HEK293T (cell line): ENCODE measurements at regions not wholly inside any gene's neighbourhood (a gene's known extent, or its start where the extent isn't known, plus 50 kb on each side); places are given as distances from the start of the nearest gene placed in this dataset.

ENCODE experiments used
- ARNT ChIP-seq: fragments of 450-650 bp; IDR thresholded peaks from 2 replicates; pipeline ENCODE4 v1.6.1; 2017; ENCODE audit warnings: mild to moderate bottlenecking
- BHLHE40 ChIP-seq: fragments of 450-650 bp; IDR thresholded peaks from 2 replicates; pipeline ENCODE4 v1.6.1; 2016; ENCODE audit warnings: mild to moderate bottlenecking, moderate library complexity, borderline replicate concordance
- ELF4 ChIP-seq: fragments of 450-650 bp; IDR thresholded peaks from 2 replicates; pipeline ENCODE4 v1.6.1; 2017; ENCODE audit warnings: antibody characterized with exemption
- FOXA1 ChIP-seq: fragments of 450-650 bp; IDR thresholded peaks from 2 replicates; pipeline ENCODE4 v1.6.1; 2016; ENCODE audit warnings: mild to moderate bottlenecking
- FOXM1 ChIP-seq: fragments of 450-650 bp; IDR thresholded peaks from 2 replicates; pipeline ENCODE4 v1.6.1; 2017; ENCODE audit warnings: mild to moderate bottlenecking, borderline replicate concordance
- HDGF ChIP-seq: fragments of 450-650 bp; IDR thresholded peaks from 2 replicates; pipeline ENCODE4 v1.6.1; 2017; ENCODE audit warnings: antibody characterized with exemption, borderline replicate concordance
- L3MBTL2 ChIP-seq: fragments of 450-650 bp; conservative IDR thresholded peaks from 2 replicates; pipeline ENCODE4 v1.6.1; 2016; ENCODE audit warnings: mild to moderate bottlenecking
- PKNOX1 ChIP-seq: fragments of 450-650 bp; IDR thresholded peaks from 2 replicates; pipeline ENCODE4 v1.6.1; 2016
- SP1 ChIP-seq: fragments of 450-650 bp; IDR thresholded peaks from 2 replicates; pipeline ENCODE4 v1.6.1; 2017
- SUZ12 ChIP-seq: fragments of 450-650 bp; IDR thresholded peaks from 2 replicates; pipeline ENCODE4 v1.6.1; 2016; ENCODE audit warnings: mild to moderate bottlenecking
- ZNF384 ChIP-seq: fragments of 450-650 bp; IDR thresholded peaks from 2 replicates; pipeline ENCODE4 v1.6.1; 2016

GRCh38 chr7:26070290-26070689, 81.7 kb upstream of the NFE2L3 start:
- TF ChIP-seq ELF4 (no peak), SUZ12 (no peak), BHLHE40 (no peak), FOXM1 (no peak), HDGF (no peak), ZNF384 (no peak), PKNOX1 (no peak), SP1 (no peak), L3MBTL2 (no peak), FOXA1 (no peak), ARNT (no peak)
